Fibroblast of lung (primary cell): ENCODE measurements at regions not wholly inside any gene's neighbourhood (a gene's known extent, or its start where the extent isn't known, plus 50 kb on each side); places are given as distances from the start of the nearest gene placed in this dataset.

ENCODE experiments used
- DNase-seq, 2 donors: peaks; one replicate each; pipeline versions ENCODE4 v3.0.0 to v3.0.0-alpha.2; 2010; ENCODE audit warnings: low read depth in 2 of 2
- H2AFZ ChIP-seq: 2 replicates; pipeline ENCODE4 v1.5.1; 2012; ENCODE audit warnings: low read length, control low read depth, inconsistent platforms
- H3K27ac ChIP-seq: 2 replicates; pipeline ENCODE4 v1.5.1; 2011; ENCODE audit warnings: low read length, control low read depth; ENCODE audit not compliant: insufficient read depth
- H3K27me3 ChIP-seq: 2 replicates; pipeline ENCODE4 v1.5.1; 2011; ENCODE audit warnings: mild to moderate bottlenecking, low read length; ENCODE audit not compliant: control insufficient read depth, insufficient read depth
- H3K36me3 ChIP-seq: 2 replicates; pipeline ENCODE4 v1.5.1; 2011; ENCODE audit warnings: low read length; ENCODE audit not compliant: control insufficient read depth, insufficient read depth
- H3K4me1 ChIP-seq: 2 replicates; pipeline ENCODE4 v1.5.1; 2011; ENCODE audit warnings: low read length; ENCODE audit not compliant: control insufficient read depth, insufficient read depth; ENCODE audit errors: extremely low read depth
- H3K4me2 ChIP-seq: 2 replicates; pipeline ENCODE4 v1.5.1; 2011; ENCODE audit warnings: low read length, control low read depth; ENCODE audit not compliant: insufficient read depth; ENCODE audit errors: extremely low read depth
- H3K4me3 ChIP-seq, 4 experiments: fragments of 200-600 bp in 1 of 4; sonication (generic) in 1 of 4; replicated peaks in 1 of 4; 2 replicates each; pipeline ENCODE4 v1.5.1; 2011 to 2016; ENCODE audit warnings: low read length in 4 of 4, low read depth in 3 of 4, mild to moderate bottlenecking in 3 of 4, control low read depth in 2 of 4, inconsistent platforms in 1 of 4, mixed read lengths in 1 of 4; ENCODE audit not compliant: insufficient read depth in 1 of 4; ENCODE audit errors: control extremely low read depth in 1 of 4
- H3K79me2 ChIP-seq: 2 replicates; pipeline ENCODE4 v1.5.1; 2012; ENCODE audit warnings: mild to moderate bottlenecking, low read length, inconsistent platforms; ENCODE audit not compliant: control insufficient read depth, insufficient read depth
- H3K9ac ChIP-seq: 2 replicates; pipeline ENCODE4 v1.5.1; 2011; ENCODE audit warnings: mild to moderate bottlenecking, low read length, control low read depth; ENCODE audit not compliant: insufficient read depth
- H3K9me3 ChIP-seq: 2 replicates; pipeline ENCODE4 v1.5.1; 2012; ENCODE audit warnings: low read depth, low read length; ENCODE audit not compliant: control insufficient read depth, insufficient read depth
- H4K20me1 ChIP-seq: 2 replicates; pipeline ENCODE4 v1.5.1; 2011; ENCODE audit warnings: low read length; ENCODE audit not compliant: control insufficient read depth, insufficient read depth; ENCODE audit errors: extremely low read depth
- EZH2 ChIP-seq: IDR thresholded peaks from 2 replicates; pipeline ENCODE4 v1.5.1; 2012; ENCODE audit warnings: low read length, control low read depth, mild to moderate bottlenecking; ENCODE audit errors: missing control alignments
- TF ChIP-seq, protein P1 (sequence below), 2 donors: IDR thresholded peaks in 1 of 2; conservative IDR thresholded peaks in 1 of 2; 1 replicate in 1 of 2; 2 replicates in 1 of 2; pipeline ENCODE4 v1.5.1; 2011 to 2012; ENCODE audit warnings: low read length in 2 of 2, control low read depth in 1 of 2, inconsistent platforms in 1 of 2, low read depth in 1 of 2, mild to moderate bottlenecking in 1 of 2

DNA sequence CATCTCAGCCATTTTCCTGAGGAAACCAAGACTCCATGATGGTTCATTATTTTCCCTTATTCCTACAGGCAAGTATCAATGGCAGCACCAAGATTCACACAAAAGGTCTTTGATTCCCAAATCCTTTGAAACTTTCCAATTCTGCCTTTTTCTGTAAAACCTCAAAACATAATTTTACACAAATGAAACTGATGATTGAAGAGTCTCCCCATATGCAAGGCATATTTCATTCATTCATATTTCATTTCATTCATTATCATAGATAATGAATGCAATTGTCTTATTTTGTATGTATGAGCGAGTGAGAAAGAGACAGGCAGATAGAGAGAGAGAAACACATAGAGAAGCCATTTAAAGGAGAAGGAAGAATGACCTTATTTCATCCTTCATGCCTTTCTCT is 172.8 kb downstream of the BTG1 start:
- no peak for TF ChIP-seq EZH2
- TF ChIP-seq, protein P1, sequence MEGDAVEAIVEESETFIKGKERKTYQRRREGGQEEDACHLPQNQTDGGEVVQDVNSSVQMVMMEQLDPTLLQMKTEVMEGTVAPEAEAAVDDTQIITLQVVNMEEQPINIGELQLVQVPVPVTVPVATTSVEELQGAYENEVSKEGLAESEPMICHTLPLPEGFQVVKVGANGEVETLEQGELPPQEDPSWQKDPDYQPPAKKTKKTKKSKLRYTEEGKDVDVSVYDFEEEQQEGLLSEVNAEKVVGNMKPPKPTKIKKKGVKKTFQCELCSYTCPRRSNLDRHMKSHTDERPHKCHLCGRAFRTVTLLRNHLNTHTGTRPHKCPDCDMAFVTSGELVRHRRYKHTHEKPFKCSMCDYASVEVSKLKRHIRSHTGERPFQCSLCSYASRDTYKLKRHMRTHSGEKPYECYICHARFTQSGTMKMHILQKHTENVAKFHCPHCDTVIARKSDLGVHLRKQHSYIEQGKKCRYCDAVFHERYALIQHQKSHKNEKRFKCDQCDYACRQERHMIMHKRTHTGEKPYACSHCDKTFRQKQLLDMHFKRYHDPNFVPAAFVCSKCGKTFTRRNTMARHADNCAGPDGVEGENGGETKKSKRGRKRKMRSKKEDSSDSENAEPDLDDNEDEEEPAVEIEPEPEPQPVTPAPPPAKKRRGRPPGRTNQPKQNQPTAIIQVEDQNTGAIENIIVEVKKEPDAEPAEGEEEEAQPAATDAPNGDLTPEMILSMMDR (conservative IDR thresholded peaks at IDR 0.05 in 1 of 2, IDR thresholded peaks at IDR 0.05 in 1 of 2; ENCODE audit: low read depth in 1 of 2, low read length in 2 of 2): no peak
- Histone ChIP-seq H3K4me3 (no peak overlapping the region), H3K4me2 (no peak overlapping the region), H3K79me2 (no peaks in the 10 kb centered on the region), H3K9ac (no peak overlapping the region), H3K36me3 (no peaks in the 10 kb centered on the region), H3K27me3 (no peaks in the 10 kb centered on the region), H2AFZ (no peak overlapping the region), H3K4me1 (no peaks in the 10 kb centered on the region), H3K9me3 (no peaks in the 10 kb centered on the region), H3K27ac (no peak overlapping the region), H4K20me1 (no peaks in the 10 kb centered on the region)
- no peak for DNase-seq

DNA sequence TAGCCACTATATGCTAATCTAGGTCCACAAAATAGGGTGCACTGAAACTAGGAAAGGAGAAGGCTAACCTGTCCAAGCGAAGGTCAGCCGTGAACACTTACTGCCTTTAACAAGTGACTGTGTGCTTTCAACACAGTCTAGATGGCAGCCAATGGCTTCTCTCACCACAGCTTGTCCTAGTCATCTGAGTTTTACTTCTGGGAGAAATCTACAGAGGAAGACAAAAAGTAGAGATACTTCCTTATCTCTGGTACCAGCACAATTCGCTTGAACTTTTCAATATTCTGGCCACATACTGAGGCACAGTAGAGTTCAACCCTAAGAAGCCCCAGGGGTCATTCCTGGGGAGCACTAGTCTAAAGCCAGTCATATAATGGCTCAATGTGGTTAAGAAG is 176.9 kb downstream of the BTG1 start:
- Histone ChIP-seq H3K27ac (no peak overlapping the region), H2AFZ (no peak overlapping the region), H3K4me3 (no peak overlapping the region), H3K4me2 (no peak overlapping the region), H3K36me3 (no peaks in the 10 kb centered on the region), H3K79me2 (no peaks in the 10 kb centered on the region), H4K20me1 (no peaks in the 10 kb centered on the region), H3K9ac (no peak overlapping the region), H3K27me3 (no peaks in the 10 kb centered on the region), H3K4me1 (no peaks in the 10 kb centered on the region), H3K9me3 (no peaks in the 10 kb centered on the region)
- TF ChIP-seq, protein P1 (conservative IDR thresholded peaks at IDR 0.05 in 1 of 2, IDR thresholded peaks at IDR 0.05 in 1 of 2; ENCODE audit: low read depth in 1 of 2, low read length in 2 of 2): no peak
- TF ChIP-seq EZH2: no peak
- no peak for DNase-seq

DNA sequence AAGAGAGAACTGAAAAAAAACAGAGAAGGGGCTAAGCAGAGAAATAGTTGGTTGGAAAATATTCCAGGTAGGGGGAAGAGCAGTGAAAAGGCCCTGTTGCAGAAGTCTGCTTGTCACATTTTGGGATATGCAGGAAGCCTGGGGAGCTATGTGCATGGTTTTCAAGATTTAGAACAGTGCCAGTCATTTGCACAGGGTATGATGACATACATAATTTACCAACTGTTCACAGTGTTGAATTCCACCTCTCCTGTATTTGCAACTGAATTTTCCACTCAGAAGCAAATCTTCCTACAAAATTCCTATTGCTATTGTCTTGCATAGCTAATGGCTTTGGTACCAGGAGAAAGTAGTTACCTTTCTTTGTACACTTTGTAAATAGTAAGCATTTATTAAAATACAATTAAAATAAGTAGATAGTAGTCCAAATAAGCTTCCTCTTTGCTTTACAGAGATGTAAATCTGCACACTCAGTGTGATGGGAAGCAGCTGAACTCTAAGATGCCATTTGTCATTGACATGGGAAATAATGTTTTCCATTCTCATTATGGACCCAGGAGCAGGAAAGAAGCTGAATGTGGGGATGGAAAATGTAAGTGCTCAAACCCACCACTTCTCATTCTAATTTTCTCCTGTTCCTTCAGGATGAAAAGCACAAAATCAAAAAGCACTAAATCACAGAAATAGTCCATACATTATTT is 177.4 kb downstream of the BTG1 start:
- TF ChIP-seq, protein P1 (conservative IDR thresholded peaks at IDR 0.05 in 1 of 2, IDR thresholded peaks at IDR 0.05 in 1 of 2; ENCODE audit: low read depth in 1 of 2, low read length in 2 of 2): no peak
- no peak for TF ChIP-seq EZH2
- Histone ChIP-seq H3K79me2 (no peaks in the 10 kb centered on the region), H3K36me3 (no peaks in the 10 kb centered on the region), H3K27ac (no peak overlapping the region), H3K4me2 (no peak overlapping the region), H3K9me3 (no peaks in the 10 kb centered on the region), H2AFZ (no peak overlapping the region), H3K4me1 (no peaks in the 10 kb centered on the region), H3K4me3 (no peak overlapping the region), H4K20me1 (no peaks in the 10 kb centered on the region), H3K9ac (no peak overlapping the region), H3K27me3 (no peaks in the 10 kb centered on the region)
- DNase-seq: no peak
